Frontal cortex (tissue), 3 donors: ENCODE measurements at regions not wholly inside any gene's neighbourhood (a gene's known extent, or its start where the extent isn't known, plus 50 kb on each side); places are given as distances from the start of the nearest gene placed in this dataset.

Experiments used
- DNase-seq, 2 donors: peaks; one replicate each; pipeline ENCODE4 v3.0.0; 2012; ENCODE audit warnings: low spot score in 2 of 2
- FAIRE-seq: peaks from 2 replicates; lab custom pipeline; 2012; peaks lifted over from hg19 to GRCh38; lab: Jason Lieb, UNC
- donor health status: control.
- donor health status: control.
- donor health status: control.

DNA sequence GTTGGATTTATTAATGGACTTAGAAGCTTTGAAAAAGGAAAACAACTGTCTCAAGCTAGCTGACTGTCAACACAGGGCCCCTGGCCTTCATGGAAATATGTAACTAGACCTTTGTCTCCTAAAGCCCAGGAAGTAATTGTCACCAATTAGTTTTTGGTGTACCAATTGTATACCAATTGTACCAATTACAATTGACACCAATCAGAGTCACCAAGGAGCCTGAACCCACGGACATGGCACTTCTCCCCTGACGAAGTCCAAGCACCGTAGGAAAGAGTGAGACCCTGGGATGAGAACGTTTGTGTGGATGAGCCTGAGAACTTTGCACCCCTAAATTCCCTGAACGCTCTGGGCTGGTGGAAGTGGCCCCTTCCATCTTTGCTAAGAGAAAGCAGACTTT lies 129.0 kb downstream of the ENGASE start:
- DNase-seq = no peak
- FAIRE-seq = no peak

- FAIRE-seq (no peak), DNase-seq (no peak)
Observed at GRCh38 chr17:79203016-79203415, 128.4 kb downstream of the ENGASE start.

GRCh38 chr17:79202480-79202879 lies 127.9 kb downstream of the ENGASE start:
- FAIRE-seq = no peak

GRCh38 chr17:79201536-79202227 lies 127.1 kb downstream of the ENGASE start:
- no peak for DNase-seq
- FAIRE-seq = no peak

More at GRCh38 chr17:79202480-79202879, 127.9 kb downstream of the ENGASE start:
- no peak for DNase-seq

- FAIRE-seq (no peak), DNase-seq (no peak)
Observed at GRCh38 chr17:79201119-79201518, 126.5 kb downstream of the ENGASE start.

- FAIRE-seq (no peak), DNase-seq (no peak)
Observed at GRCh38 chr17:79196913-79197312, 122.3 kb downstream of the ENGASE start.

DNA sequence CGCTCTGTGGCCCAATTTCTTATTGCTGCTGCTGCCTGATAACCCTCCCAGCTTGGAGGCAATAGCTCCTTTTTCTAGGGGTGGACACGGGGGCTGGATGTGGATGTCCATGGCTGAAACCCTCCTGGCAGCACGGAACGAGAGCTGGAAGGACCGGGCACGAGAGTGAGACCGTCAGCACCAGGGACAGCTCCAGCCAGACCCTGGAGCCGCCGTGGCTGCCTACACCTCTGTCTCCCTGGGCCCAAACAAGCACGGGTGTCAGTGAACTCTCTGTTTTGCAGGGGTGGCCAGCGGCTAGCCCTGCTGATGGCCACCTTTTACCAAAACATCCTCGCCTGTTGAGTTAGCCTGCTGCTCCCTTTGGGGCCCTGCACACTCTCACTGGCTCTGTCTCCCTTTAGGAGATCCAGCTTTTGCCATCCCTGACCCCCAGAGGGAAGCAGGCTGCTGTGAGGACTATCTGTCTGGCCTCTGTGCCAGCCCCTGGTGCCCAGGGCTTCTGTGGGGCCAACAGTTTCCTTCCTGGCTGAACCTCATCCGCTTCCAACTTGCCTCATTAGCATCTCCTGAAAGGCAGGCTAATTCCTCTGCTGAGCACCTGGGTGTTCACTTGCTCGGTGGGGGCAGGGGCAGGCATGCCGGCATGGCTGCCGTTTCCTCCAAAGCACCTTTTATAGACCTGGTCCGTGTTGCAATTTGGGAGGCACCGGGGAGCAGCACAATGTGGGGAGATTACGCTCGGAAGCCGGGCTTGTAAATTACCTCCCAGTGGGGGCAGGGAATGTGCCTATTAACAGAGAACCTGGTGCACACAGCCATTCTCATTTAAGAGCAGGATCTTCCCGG lies 118.1 kb downstream of the ENGASE start:
- no peak for DNase-seq
- FAIRE-seq = no peak

DNA sequence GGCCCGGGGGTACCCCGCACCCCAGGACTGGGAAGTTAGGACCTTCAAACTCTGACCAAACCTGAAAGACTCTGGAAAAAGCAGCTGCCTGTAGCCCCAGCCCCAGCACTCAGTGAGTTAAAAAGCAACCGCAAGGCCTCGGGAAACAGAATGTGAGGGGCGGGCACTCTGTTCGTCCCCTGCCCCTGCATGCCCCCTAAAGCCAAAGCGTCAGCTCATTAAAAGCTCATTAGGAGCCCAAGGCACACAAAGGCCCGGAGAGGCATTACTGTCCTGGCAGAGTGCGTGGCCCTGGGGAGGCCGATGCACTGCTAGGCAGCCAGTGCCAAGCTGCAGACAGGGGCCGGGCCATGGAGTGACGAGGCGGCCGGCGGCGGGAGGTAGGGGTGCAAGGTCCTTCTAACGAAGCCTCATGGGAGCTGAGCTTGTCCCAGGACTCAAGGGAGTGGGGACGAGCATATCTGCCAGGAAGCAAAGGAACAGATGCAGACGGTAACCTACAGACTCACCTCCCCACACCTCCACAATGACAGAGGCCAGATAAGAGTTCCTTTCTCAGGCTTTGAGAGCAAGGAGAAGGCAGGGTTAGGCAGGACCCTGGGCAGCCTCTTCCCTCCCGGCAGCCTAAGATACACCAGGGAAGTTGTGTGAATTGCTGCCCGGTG lies 116.8 kb downstream of the ENGASE start:
- DNase-seq = no peak
- no peak for FAIRE-seq

DNA sequence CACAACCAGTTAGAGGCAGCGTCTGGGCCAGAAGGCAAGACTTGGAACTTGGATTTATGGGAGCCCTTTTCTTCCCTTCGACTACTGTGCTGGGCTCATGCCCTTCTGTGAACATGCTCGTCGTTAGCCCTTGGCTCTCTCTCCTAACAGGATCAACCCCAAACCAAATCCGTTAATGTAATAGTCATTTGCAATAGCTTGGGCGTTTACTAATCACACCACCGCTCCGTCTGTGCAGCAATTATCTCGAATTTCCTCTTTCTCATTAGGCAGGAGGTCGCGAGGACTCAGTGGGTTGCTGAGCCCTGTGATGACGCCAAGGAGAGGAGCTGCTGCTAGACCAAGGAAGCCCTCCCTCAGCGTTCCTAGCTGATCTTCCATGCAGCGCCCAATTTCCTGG lies 114.7 kb downstream of the ENGASE start:
- no peak for FAIRE-seq
- DNase-seq = no peak

- no peak for FAIRE-seq
- no peak for DNase-seq
Observed at GRCh38 chr17:79188685-79189084, 114.1 kb downstream of the ENGASE start.

DNA sequence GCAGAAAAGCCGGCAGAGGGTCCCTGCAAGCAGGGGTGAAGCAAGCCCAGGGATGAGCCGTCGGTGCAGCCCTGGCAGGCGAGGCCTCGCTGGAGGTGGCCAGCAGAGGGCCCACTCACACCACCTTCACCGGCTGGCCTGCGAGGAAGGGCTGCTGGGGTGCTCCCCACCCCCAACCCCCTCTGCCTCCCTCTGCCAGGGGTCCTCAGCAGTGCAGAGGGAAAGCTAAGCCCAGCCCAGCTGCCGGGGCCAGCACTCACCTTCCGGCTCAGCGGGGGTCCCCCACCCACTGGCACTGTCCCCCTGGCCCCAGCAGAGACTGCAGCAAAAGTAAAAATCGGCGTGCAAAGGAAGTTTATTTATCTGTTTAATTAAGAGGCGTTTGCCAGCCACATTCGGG lies 113.4 kb downstream of the ENGASE start:
- no peak for FAIRE-seq
- peak in 1 of 2 donors; percentile 54 for DNase-seq

- DNase-seq = no peak
- FAIRE-seq = no peak
Observed at GRCh38 chr17:79187186-79187585, 112.6 kb downstream of the ENGASE start.

- DNase-seq (no peak), FAIRE-seq (no peak)
Observed at GRCh38 chr17:79186406-79186805, 111.8 kb downstream of the ENGASE start.

- DNase-seq (no peak), FAIRE-seq (no peak)
Observed at GRCh38 chr17:79185671-79186070, 111.0 kb downstream of the ENGASE start.

DNA sequence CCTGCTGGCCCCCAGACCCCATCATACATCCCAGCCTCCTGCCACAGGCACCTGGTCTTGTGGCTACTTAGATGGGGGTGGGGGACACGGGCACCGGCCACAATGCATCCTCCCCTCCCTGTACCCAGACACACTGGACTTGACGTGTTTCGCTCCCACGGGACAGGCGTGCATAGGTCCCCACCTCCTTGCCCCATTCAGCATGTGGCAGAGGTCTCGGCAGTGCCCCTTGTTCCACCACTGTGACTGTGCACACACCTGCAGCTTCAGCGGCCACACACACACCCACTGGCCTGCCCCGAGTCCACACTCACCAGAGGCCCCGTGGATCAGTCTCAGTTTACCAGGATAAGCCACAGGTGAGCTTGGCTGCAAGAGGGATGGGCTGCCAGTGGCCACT lies 109.6 kb downstream of the ENGASE start:
- no peak for DNase-seq
- no peak for FAIRE-seq

DNA sequence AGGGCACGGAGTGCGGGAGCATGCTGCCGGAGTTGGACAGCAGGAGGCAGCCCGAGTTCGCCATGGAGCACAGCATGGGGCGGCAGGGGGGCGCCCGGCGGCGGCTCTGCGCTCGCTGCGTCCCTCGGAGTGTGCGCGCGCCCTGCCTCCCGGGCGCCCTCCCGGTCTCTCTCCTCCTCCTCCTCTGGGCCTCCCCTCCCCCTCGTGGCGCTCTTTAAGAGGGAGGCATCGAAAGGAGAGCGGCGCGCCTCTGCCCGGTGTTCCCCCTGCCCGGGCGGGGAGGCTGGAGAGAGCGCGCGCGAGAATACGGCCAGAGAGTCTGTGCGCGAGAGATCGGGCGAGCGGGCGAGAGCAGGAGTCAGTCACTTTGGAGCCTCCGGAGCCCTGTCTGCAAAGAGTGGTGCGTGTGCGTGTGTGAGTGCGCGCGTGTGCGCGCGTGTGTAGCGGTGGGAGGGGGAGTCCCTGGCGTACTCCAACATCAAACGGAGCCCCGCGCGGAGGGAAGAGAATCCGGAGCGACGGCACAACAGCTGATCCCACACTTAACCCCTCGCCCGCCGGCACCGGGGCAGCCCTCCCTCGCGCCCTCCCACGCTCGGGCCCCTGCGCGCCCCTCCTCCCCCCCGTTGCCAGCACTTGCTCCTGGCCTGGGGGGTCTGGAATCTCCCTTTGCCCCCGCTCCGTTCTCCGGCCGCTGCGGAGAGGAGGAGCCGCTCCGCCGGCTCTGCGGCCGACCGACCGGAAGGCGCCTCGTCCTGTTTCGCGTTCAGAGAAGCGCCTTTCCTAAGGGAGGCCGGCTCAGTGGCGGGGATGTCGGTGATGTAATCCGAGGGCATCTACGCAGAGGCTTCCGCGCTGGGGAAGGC lies 108.9 kb downstream of the ENGASE start:
- DNase-seq (peak; percentile 56 to 60), FAIRE-seq (no peak)

DNA sequence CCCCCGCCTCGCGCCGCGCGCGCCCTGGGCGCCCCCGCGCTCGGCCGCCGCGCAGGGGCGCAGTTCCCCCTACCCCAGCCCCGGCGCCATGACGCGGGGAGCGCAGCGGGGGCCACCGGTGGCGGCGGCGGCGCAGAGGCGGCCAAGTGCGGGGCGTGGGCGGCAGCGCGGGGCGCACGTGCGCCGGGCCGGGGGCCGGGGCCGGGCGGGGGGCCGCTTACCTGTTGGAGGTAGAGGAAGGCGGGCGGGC lies 108.3 kb downstream of the ENGASE start:
- DNase-seq (no peak), FAIRE-seq (no peak)

DNA sequence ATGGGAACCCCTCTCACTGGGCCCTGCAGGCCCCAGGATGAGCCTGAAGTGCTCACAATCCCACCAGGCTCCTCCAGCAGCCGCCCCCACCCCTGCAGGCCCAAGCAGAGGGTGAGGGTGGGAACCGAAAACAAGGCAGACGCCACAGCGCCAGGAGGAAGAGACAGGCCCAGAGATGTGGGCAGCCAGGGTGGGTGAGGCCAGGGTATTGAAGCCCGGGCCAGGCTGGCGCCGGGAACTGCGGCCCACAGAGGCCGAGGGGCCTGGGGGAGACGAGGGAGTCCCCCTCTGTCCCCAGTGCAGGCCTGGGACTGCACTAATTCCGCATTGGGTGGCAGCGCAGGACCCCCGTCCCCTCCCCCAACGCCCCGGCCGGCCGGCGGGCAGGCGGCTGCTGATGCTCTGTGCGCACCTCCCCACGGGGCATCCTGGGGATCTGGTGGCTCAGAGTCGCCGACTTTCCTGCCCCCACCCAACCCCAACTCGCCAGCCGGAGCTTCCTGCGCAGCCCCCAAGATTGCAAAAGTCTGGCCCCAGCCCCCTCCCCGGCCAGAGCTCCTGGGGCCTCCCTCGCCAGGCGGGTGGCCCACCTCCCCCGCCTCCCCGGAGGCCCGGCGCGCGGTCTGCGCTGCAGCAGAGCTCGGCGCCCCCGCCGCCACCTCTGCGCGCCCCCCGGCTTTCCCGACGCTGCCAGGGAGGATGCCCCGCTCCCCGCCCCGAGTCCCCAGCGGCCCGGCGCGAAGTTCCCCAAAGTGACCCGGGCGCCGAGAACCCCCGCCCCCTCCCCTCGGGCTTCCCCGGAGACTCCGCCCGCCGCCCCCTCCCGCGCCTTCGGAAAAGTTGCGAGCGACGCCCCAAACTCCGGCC lies 107.8 kb downstream of the ENGASE start:
- FAIRE-seq (no peak), DNase-seq (no peak)

DNA sequence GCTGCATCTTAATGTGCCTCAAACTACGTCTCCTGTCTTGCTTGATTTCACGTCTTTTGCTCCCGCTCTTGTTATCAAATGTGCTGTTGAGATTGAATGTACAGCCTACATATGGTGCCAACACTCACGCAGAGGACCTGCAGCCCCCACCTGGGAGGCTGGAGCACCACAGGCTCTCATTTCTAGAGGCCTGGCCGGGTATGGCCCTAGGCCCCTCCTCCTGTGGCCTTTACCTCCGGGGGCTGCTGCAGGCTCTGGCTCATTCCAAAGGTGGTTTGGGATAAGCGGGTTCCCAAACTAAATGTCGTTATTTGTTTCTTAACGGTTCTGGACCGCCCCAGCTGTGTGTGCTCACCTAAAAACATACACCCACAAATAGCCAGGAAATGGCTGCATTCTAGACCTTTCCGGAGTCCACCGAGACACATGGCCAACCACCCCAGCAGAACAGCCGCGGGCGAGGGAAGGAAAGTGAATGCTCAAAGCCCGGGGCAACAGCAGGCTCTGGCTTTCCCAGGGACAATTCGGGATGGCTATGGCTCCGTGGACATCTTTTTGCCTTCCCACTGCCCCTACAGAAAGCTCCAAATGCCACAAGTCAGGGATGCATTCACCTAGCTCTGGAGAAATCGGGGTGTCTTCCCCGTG lies 105.9 kb downstream of the ENGASE start:
- FAIRE-seq (no peak), DNase-seq (no peak)
